HG02759 (cell line): ENCODE measurements at regions not wholly inside any gene's neighbourhood (a gene's known extent, or its start where the extent isn't known, plus 50 kb on each side); places are given as distances from the start of the nearest gene placed in this dataset.
"Not testable (repeated sequence)": the region's sequence is repeated elsewhere in the genome, so short reads cannot be mapped to it uniquely, and the experiment has no call there.

Experiments used
- ATAC-seq: cut with Tn5 transposase; IDR thresholded peaks from one replicate; pipeline ENCODE4 v1.9.1; 2021; ENCODE audit warnings: mild to moderate bottlenecking, moderate library complexity; ENCODE audit not compliant: unreplicated experiment

- ATAC-seq = no peak
Observed at GRCh38 chr3:159340877-159341500, 539.1 kb downstream of the MFSD1 start.

- ATAC-seq = no peak
Observed at GRCh38 chr3:159346271-159346903, 544.5 kb downstream of the MFSD1 start.

- ATAC-seq = no peak
Observed at GRCh38 chr3:159348431-159348830, 546.6 kb downstream of the MFSD1 start.

- no peak for ATAC-seq
Observed at GRCh38 chr3:159356606-159357005, 554.8 kb downstream of the MFSD1 start.

- no peak for ATAC-seq
Observed at GRCh38 chr3:159364511-159364910, 562.7 kb downstream of the MFSD1 start.

- ATAC-seq = no peak
Observed at GRCh38 chr3:159366476-159366875, 564.6 kb downstream of the MFSD1 start.

- no peak for ATAC-seq
Observed at GRCh38 chr3:159371961-159372360, 570.1 kb downstream of the MFSD1 start.

- no peak for ATAC-seq
Observed at GRCh38 chr3:159378396-159379194, 576.7 kb downstream of the MFSD1 start.

- ATAC-seq = no peak
Observed at GRCh38 chr3:159380891-159381290, 579.0 kb downstream of the MFSD1 start.

- ATAC-seq = no peak
Observed at GRCh38 chr3:159390656-159391212, 588.9 kb downstream of the MFSD1 start.

- not testable (repeated sequence) for ATAC-seq
Observed at GRCh38 chr3:159397683-159398082, 591.0 kb upstream of the IL12A start.

GRCh38 chr3:159401069-159401468, 587.6 kb upstream of the IL12A start:
- no peak for ATAC-seq

GRCh38 chr3:159409711-159410110, 578.9 kb upstream of the IL12A start:
- not testable (repeated sequence) for ATAC-seq

GRCh38 chr3:159413319-159413718, 575.3 kb upstream of the IL12A start:
- ATAC-seq = no peak

GRCh38 chr3:159416856-159417255, 571.8 kb upstream of the IL12A start:
- no peak for ATAC-seq

- ATAC-seq = no peak
Observed at GRCh38 chr3:159417761-159418160, 570.9 kb upstream of the IL12A start.

- ATAC-seq = no peak
Observed at GRCh38 chr3:159418571-159419526, 569.8 kb upstream of the IL12A start.

- ATAC-seq = no peak
Observed at GRCh38 chr3:159429702-159430101, 558.9 kb upstream of the IL12A start.

- no peak for ATAC-seq
Observed at GRCh38 chr3:159432682-159433340, 555.8 kb upstream of the IL12A start.

- no peak for ATAC-seq
Observed at GRCh38 chr3:159439346-159439745, 549.3 kb upstream of the IL12A start.
